AG20443 (cell line): ENCODE measurements at regions not wholly inside any gene's neighbourhood (a gene's known extent, or its start where the extent isn't known, plus 50 kb on each side); places are given as distances from the start of the nearest gene placed in this dataset.

Experiments
- DNase-seq: peaks from one replicate; pipeline ENCODE4 v3.0.0; 2012; ENCODE audit warnings: low spot score, mixed read lengths

DNA sequence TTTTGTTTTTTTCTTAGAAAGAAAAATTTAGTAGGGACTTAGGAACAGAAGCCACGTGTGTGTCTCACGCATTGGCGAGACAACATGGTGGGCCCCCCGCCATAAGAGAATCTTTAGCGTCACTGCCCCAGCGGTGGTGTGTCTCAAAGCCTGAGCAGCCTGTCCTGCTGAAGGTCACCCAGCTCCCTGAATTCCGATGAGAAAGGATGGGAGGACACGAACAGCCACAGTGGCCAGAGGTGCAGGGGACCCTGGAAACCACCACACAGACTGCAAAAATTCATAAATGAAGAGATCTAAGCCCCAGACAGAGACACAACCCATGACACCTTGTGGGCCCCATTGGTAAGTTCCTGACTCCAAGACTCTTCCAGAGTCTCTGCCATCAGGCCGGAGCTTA, 266.1 kb upstream of the RAB6C start:
- DNase-seq: peak; percentile 4

DNA sequence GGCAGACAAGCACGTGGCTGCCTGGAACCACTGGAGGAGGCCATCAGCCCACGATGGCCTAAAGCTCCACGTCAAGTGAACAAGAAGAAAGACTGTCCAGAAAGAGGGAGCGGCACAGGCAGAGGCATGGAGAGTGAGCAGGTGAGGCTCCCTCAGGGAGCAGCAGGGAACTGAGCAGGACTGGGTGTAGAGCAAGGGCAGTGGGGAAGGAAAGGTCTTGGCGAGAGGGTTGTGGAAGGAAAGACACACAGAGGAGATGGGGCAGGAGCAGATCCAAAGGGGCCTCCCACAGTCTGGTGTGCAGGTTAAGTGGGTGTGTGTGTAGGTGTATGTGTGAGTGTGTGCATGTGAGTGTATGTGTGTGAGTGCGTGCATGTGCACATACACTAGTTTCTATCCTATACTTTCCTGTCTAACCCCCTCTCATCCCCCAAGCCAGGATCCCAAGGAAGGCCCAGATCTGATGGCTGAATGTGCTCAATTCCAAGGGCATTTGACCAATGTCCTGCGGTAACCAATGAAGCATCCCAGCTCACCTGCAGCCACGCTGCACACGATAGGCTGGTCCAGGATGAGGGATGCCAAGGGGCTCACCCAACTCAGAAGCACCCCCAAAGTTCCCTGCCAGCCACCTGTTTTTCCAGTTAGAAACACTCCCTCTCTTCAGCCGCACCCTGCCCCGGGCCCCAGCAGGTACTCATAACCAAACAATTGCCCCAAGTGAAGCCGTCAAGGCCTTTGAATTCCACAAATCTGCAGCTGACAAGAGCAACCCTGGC, 262.5 kb upstream of the RAB6C start:
- DNase-seq: peak; percentile 1

DNA sequence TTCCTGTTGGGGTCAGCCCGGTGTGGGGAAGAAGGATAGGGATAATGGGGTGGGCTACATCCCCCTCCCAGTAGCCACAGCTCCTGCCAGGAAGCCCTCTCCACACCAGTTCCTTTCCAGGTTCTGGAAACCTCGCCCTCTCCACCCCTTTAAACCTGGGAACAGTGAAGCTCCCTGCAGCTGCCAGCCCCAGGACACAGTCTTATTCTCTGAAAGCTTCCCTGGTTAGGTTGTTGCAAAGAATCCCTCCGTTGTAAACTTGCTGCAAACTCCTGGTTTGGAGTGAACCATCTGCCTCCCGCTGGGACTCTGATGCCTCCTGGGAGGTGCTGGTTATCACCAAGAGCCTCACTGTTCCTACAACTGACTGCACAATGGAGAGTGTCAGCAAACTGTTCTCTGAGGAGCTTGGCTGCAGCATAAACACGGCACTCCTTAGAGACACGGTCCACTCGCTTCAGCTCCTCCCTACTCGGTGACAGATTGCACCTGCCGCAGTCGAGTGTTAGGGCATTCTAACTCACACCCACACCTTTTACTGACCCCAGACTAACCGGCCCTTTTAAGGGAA, 261.8 kb upstream of the RAB6C start:
- DNase-seq: no peak

DNA sequence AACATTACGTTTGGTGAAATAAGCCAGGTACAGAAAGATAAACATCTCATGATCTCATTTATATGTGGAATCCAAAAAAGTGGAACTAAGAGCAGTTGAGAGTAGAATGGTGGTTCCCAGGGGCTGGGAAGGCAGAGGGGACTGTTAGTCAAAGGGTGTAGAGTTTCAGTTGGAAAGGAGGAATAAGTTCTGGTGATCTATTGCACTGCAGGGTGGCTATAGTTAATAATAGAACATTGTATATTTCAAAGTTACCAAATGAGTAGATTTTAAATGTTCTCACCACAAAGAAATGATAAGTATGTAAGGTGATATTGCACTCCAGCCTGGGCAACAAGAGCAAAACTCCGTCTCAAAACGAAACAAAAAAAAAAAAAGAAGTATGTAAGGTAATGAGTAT, 260.1 kb upstream of the RAB6C start:
- DNase-seq: no peak

DNA sequence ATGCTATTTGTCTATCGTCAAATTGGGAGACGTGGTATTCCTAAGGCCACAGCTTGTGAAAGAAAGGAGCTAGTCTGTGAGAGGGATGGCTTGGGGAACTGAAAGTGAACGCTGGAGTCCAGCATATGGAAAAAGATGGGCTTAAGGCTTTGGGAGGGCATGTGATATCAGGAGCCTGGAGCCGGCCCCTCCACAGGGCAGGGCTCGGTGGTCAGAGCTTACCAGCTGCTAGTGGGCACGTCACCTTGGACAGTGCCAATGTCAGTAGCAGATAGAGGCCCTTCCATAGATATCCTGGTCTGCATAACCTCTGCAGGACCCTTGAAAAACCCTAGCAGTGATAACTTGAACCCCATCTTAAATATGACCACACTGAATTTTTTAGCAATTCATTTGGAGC, 259.1 kb upstream of the RAB6C start:
- DNase-seq: no peak

DNA sequence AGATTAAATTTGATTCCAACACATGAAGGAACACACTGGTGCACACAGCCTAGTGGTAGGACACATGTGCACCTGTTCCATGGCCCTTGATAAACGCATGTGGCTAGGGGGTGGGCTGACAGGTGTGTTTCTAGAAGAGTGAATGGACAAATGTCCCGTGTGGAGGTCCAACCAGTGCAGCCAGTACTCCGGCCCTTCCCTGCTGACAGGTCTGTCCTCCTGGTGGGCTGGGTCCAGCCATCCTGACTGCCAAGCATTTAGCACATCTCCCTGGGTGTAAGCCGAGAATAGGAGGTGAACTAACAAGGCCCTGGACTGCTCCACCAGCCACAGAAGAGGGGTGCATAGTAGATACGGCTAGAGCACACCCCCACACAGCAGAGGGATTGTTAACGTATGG, 258.7 kb upstream of the RAB6C start:
- DNase-seq: no peak

DNA sequence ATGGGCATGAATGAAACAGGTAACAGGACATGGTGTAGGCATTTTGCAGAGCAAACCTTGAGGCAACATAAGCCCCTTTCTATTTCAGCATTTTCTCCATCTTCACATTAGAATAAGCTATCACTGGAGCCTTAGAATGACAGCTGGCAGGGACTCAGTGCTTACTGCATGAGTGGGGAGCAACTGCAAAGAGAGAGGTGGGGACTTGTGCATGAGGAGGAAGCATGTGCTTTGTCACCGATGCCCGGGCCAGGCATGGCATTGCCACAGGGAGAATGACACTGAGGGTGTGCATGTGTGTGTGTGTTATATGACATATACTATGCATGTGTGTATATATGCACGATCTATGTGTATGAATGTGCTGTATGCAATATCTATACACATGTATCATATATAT, 258.2 kb upstream of the RAB6C start:
- no peak for DNase-seq

DNA sequence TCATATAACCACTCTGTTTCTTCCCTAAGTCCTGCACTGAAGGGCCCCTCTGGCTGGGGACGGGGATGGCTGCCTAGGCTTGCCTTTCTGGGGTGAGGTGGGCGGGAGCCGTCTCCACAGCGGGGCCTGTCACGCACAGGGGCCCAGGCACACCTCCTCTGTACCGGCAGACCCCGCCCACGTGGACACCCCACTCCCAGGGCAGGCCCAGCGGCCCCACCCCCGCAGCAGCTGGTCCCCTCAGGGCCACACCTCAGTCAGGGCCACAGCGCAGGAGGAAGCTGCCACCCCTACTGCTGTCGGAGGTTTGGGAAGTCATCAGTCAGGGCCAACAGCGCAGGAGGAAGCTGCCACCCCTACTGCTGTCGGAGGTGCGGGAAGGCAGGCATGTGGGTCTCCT, 257.6 kb upstream of the RAB6C start:
- no peak for DNase-seq

DNA sequence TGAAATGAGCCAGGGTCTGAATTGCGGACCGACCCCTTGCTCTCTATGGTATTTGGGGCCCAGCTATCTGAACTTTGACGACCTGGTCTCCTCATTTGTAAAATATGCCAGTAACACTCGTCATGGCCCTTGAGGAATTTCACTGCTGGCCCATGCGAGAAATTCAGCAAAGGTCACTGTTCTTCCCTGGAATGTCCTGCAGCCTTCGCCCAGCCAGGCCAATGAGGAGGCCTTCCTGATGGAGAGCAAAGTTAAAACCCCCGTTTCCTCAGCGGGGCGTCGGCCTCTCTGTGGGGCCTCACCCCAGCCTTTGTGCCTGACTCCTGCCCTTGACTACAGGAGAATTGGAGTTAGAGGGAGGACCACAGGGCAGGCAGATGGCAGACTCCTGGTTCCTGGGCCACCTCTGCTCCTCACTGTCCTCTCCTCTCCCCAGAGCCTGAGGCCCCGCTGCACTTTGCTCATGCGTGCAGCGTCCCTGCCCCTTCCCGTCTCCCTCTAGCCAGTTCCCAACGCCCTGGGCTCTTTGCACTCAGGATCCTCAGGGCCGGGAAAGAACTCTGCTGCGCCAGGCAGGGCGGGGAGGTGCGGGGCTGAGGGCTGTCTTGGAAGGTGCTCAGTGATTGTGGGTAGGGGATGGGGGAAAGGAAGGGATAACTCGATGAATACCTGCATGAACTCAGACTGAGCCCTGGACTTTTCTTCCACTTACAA, 257.0 kb upstream of the RAB6C start:
- DNase-seq: no peak

DNA sequence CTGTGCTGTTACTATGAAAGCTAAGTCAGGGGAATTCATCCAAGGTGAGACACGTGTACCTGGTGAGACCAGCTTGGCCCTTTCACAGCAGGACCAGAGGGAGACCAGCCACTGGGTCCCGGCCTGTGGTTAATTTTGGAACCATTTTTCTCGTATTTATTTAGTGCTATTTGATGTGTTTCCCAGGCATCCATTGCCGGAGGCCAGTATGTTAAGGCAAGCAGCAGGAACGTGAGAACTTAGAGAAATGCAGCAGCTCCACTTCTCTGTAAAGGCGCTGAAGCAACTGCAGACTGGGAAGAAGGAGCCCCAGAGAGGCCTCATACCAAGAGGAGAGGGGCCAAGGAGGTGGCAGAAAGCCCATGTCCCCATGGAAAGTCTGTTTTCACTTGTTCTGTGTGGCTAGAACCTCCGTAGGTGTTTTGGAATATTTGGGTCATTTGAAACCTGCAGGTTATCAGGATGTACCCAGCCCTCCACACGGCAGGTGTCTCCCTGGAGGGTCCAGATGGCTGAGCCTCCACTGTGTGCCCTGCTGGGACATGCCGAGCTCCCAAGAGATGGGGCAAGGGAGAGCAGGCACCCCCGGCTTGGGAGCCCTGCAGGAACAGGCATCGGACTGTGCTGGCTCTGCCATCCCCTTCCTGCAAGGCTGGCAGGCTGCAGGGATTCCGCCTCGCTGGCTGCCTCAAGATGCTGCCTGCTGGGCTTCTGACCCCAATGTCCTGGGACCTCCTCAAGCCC, 256.0 kb upstream of the RAB6C start:
- no peak for DNase-seq

DNA sequence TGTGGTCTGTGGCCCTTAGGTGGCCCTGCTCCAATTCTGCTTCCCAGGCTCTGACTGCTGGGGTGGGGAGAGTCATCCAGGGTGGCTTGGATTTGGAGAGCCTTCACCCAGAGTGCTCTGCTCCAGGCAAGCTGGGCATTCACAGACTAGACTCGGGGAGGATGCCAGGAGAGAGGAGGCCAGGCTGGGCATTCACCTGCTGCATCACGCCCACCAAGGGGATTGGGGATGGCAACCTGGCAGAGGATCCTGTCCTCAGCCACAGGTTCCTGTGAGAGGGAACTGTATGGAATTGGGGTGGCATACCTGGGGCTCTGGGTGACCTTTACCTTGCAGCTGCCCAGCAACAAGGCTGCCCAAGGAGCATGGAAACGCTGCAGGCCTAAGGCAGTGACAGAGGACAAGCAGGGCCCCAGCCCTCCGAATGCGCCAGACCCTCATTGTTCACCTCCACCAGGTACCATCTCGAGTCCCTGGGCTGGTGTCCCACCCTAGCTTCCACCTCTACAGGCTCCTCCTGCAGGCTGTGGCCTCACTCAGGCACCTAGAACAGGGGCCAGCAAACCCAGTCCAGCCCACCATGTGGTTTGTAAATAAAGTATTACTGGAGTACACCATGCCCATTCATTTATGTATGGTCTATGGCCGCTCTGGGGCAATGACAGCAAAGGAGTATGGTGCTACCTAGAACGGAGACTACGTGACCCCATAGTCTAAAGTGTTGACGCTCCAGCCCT, 255.3 kb upstream of the RAB6C start:
- no peak for DNase-seq

DNA sequence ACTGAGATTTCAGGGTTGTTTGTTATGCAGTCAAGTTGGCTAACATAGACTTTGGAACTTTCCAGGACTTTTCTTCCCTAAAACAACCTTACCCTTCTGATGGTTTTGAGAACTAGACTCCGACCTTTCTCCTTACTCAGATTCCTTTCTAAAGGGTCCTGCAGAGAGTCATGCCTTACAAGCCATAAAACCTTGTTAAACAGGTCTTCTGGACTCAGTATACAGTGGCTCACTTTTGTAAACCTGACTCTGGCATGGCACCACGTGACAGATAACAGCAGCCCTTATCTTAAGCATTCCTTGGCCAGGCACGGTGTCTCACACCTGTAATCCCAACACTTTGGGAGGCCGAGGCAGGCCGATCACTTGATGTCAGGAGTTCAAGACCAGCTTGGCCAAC, 253.2 kb upstream of the RAB6C start:
- DNase-seq: no peak

DNA sequence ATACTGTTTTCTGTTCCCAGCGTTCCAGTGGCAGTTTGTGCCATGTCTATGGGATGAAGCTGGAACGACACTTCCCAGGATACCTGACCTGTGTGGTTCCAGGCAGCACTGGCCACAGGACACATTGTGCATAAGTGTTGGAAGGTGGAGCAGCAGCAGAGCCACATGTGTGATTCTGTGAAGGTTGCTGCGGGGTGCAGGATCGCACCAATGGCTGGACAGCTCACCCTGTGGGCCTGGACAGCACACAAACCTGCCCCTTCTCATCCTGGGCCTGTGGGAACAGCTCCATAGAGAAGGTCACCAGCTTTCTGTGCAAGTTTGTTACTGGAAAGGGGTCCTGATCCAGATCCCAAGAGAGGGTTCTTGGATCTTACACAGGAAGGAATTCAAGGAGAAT, 252.2 kb upstream of the RAB6C start:
- DNase-seq: no peak

DNA sequence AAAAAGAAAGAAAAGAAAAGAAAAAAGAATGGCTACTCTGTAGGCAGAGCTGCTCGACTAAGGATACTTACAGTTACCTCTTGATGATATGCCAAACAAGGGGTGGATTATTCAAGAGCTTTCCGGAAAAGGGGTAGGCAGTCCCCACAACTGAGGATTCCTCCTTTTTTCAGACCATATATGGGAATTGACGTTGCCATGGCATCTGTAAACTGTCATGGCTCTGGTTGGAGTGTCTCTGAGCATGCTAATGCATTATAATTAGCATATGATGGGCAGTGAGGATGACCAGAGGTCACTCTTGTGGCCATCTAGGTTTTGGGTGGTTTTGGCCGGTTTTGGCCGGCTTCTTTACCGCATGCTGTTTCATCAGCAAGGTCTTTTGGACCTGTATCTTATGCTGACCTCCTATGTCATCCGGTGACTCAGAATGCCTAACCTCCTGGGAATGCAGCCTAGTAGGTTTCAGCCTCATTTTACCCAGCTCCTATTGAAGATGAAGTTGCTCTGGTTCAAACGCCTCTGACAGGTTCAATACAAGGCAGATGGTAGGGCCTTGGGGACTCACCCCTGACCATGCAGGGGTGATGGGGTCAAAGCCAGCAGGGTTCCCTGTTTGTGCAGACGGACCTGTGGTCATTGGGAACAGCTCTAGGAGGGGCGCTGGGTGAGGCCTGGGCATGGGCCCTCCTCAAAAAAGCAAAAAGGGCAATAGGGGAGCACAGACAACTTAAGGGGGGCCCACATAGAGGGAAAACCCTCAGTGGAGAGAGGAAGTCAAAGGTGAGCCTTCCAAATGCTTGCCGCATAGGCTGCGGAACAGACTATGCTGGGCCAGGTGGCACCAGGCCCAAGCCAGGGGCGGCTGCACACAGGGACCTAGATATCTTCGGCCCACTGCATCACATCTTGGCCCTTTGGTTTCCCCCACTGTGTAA, 251.2 kb upstream of the RAB6C start:
- DNase-seq: no peak

DNA sequence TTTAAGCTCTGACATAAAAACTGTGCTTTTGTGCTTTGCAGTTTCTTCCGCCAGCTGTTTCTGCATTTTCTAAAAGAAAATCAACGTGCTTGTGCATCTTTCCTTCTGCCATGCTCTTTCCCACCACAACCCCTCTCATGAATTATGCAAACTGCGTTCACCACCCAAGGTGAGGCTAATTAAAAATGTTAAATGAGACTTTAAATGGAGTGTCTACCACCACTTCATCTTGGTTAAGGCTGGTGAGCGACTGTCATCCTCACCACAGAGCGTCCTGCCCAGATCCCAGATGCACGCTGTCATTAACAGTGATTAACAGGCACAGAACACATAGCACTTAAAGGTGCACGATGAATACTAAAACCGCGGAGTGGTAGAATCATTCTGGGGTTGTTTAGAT, 250.5 kb upstream of the RAB6C start:
- DNase-seq: no peak

DNA sequence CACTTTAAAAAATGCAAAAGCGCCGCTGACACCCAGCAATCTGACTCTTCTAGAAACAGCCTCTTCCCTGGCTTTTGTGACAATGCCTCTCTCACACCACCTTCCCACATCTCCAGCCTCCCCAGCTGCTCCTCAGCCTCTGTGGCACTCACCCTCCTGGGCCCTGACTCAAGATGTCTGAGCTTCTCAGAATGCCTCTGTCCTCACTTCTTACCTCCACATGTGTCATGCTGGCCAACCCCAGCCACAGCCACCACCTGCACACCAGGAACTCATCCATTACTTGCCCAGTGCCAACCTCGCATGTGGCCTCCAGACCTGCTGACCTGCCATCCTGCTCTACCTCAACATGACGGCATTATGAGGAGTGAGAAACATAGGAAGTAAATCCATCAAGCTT, 249.8 kb upstream of the RAB6C start:
- DNase-seq: no peak

DNA sequence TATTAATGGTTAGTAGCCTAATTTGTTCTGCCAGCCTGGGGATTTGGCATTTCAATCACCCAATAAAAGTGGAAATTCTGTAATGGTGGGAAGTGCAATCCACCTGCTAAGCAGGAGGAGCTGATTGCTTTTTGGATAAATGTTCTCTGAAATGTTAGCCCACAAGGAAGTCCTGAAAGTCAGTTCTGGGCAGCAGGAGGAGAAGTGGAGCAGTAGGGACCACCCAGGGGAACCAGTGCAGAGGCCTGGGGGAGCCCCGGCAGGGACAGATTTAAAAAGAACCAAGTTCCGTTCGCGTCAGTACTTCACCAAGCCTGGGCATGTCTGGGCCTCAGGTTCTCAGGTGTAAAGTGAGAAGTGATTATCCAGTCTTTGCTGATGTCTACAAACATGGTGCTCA, 248.5 kb upstream of the RAB6C start:
- no peak for DNase-seq

DNA sequence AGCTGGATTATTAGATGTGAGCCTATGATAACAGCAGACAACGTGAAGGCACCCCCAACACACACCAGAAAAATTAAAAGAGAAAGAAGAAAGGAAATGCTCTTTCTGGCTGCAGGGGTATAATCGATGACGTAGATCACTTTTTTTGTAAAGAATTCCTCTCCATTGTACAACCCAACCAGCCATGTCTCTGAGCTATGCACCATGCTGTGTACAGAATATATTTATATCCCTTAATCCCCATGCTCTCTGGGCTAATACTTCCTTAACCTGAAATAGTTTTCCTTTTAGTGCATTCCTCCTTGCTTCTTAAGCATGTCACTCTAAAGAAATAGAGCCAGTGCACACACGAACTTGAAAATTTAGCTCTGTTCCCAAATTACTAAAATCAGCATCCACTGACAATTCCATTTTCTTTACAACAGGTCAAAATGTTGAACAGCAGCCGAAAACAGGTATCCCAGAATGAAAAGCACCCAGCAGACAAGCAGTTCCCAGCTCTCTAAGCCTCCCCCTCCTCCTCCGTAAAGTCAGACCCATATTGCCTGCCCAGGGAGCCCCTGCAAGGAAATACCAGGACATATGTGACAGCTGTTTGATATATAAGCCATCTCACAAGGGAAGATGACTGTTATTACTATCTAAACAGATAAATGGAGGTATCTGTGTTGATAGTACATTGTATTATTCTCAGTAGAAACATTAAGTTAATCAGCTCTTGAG, 247.4 kb upstream of the RAB6C start:
- no peak for DNase-seq

DNA sequence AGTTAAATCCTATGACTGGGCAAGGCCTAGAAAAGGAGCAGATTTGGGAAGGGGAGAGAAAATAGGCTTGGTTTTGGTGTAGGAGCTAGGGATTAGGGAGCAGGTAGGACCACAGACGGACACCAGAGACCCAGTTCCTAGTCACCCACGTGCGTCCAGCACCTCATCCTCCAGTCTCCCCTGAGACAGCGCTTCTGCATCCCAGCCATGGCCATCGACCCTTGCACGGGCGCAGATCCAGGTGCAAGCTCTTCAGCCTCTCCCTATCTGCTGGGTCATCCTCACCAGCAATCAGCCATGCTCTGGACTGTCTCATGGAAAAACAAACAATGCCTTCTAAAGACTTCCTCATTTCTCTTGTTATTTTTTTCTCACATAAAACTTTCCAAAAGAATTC, 246.8 kb upstream of the RAB6C start:
- DNase-seq: no peak

DNA sequence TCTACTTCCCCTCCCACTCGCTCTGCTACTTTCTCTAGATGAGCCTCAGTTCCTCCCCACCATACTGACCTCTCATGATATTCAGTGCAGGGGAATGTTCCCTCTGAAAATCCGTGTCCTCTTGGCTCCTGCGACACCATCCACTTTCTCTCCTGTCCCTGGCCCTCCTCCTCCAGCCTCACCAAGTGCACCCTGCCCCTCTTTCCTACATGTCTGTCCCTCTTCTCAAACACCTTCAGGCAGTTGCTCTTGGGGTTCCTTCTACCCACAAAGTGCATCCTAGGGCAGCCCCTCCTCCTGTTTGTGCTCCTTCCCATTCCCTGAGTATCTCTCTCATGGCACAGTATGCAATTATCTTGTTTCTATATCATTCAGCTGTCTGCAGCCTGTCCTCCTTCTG, 246.4 kb upstream of the RAB6C start:
- no peak for DNase-seq
